ENCODE measurements at regions not wholly inside any gene's neighbourhood (a gene's known extent, or its start where the extent isn't known, plus 50 kb on each side); places are given as distances from the start of the nearest gene placed in this dataset.
"Not testable (repeated sequence)": the region's sequence is repeated elsewhere in the genome, so short reads cannot be mapped to it uniquely, and the experiment has no call there.

DNA sequence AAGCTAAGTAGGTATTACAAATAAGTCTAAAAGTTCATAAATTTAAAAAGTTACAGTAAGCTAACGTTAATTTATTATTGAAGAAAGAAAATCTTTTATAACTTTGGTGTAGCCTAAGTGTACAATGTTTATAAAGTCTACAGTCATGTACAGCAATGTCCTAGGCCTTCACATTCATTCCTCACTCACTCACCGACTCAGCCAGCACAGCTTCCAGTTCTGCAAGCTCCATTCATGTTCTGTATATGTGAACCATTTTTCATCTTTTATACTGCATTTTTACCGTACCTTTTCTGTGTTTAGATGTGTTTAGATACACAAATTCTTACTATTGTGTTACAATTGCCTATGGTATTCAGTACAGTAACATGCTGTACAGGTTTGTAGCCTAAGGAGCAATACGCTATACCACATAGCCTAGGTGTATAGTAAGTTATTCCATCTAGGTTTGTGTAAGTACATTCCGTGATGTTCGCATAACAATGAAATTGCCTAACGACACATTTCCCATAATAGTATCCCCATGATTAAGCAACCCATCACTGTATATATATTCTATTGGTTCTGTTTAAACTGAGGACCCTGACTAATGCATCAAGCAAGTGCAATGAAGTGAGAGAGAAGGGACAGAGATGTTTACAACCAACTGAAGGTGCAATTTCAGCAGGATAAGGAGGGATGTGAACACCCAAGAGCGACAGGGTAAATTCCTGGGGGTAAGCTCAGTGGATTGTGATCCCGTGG lies 88.9 kb upstream of the TRIO start:
- no peak for DNase-seq

DNA sequence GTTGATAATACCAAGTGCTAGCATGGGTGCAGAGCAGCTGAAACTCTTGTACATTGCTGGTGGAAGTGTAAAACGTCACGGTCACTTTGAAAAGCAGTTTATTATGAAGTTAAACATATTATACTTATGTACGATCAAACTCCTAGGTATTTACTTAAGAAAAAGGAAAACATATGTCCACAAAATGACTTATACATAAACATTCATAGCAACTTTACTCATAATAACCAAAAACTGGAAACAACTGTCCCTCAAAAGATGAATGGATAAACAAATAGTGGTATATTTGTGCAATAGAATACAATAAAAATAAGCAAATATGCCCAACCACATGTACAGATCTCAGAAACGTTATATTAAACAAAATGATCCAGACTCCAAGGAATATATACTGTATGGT lies 92.3 kb upstream of the TRIO start:
- no peak for DNase-seq

DNA sequence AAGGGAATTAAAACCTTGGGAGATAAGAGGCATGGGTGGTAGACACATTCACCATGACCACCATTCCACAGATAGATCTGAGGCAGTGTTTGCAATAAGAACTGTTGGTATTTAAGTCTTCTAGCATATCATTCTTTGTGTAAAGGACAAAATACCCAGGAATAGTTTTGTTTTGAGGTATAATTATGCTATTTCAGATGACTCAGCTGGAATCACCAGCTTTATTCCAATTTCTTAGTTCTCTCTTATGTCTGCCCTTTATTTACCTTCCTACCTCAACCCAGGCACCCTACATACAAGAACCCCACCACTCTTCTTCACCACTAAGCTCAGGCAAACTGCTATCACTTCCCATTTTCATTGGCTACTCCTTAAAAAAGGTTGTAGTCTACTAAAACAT lies 94.7 kb upstream of the TRIO start:
- no peak for DNase-seq

DNA sequence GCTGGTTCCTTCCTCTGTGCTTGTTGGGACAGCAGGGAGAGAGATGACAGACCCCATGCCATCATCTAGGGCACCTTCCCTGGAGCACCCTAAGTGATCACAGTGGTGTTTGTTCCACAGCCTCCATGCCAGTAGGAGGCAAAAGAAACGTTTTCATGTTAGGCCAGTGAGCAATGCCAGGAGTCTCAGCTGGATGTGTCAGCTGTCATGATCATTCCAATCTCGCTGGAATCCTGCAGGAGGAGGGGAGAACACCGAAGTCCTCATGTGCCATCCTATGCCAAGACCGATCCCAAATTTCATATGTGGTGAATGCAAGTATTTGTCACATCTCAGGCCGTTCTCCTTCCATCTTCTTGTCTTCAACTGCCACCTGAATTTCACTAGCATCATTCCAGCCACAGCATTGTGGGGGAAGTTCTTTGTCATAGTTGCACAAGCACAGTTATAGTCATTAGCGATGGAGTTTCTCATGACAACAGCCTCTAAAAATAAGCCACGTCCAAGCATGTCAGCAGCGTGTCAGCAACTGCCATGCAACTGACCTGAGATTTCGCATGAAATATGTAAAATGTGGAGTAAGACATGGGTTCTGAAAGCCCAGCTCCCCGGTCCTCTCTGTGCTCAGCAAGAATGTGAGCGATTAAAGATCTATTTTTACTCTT lies 97.2 kb upstream of the DNAH5 start:
- no peak for DNase-seq

DNA sequence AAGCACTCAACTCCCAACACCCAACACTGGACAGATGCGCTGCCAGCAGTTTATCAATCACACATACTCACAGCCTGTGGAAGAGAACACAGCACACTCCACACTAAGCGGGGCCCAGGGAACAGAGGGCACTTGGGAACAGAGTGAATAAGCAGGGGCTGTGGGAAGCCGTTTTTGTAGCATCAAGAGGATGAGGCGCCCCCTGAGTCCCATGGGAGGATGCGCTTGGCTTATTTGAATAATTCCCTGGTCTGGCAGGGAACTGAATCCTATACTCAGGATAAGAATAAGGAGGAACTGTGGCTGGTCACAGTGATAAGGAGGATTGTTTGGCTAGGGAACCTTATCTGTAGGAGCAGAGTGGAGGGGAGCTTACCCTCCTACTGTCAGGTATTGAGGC lies 96.1 kb upstream of the DNAH5 start:
- no peak for DNase-seq

DNA sequence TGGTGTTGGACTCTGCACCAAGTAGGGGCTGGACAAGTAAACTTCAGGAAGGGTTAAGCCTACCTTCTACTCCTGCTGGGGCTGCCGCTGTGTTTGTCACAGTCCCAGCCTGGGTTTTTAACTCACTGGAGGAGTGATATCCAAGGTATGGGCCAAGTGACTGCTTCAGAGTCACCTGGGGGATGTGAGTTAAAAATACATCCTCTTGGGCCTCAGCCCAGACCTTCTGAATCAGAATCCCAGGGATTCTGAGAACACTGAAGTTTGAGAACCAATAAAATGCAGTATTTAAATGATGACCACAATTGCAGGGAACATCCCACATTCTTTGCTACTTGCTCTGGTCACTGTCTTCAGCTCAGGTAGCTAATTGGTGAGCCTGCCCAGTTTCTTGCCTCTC lies 95.1 kb upstream of the DNAH5 start:
- no peak for DNase-seq

DNA sequence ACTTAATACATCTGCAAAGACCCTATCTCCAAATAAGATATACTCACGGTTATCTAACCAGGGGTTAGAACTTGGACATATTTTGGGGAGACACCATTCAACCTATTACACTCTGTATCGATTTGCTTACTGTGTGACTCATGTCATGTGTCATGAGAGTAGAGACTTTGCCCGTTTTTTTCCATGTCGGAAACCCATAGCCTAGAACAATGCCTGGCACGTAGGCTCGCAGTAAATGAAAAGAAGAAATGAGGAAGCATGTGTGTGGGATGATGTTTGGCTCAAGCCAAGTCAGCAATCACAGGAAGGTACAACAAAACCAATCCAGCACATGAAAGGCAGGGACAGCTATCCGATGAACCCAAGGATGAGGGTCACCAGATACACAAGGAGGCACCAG lies 94.6 kb upstream of the DNAH5 start:
- DNase-seq: no peak

DNA sequence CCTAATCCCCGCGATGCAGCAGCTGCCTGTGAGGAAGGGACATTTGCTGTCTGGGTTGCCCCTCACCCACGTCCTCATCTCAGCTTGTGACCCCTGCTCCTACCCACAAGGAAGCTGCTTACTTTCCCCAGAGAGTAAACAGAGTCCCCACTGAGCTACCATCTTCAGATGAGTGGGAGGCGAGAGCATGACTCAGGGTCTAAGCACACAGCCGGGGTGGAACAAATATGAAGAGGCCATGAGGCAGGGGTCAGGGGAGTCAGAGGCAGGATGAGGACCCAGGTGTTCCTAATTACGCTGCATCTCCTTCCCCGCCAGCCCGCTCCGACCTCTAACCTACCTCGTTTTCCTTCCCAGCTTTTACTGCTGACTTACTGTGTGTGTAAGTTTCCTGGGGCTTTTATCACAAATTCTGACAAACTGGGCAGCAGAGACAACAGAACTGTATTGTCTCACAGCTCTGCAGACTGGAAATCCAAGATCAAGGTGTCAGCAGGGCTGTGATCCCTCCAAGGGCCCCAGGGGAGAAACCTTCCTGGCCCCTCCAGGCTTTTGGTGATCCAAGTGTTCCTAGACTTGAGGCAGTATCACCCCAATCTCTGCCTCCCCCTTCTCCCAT lies 94.0 kb upstream of the DNAH5 start:
- DNase-seq: peak; percentile 36

DNA sequence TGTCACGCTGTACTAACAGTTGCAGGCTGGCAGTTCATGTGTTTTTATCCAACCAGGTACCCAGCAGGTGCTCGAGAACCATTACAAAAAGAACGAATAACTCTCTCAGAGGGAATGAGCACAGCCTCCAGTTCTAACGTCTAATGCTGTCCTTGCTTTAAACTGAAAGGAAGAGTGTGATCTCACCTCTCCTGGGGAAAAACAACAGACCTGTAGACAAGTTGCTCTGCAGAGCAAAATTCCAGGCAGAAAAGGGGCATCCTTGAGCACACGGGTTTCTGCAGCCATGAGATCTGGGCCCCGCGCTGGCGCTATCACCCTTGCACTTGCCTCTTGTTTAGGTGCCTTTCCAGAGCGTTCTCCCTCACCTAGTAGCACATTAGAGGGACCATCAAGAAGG lies 92.5 kb upstream of the DNAH5 start:
- DNase-seq: no peak

DNA sequence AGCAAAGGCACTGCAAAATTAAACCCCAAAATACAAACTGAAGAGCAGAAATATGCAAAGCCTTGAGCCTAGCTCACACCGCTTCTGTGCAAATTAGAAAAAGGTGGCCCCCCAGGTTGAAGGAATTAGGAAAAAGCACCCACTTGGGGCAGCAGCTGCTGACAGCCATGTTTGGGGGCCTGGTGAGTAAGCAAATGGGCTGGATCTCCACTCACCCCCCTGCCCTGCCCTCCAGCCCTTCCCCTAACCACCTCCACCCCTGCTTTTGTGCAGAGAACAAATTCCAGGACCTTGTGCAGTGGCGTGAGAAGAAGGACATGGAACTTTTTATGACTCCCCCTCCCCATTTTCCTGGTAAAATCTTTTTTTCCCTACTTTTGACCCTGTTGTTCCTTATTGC lies 92.0 kb upstream of the DNAH5 start:
- no peak for DNase-seq

DNA sequence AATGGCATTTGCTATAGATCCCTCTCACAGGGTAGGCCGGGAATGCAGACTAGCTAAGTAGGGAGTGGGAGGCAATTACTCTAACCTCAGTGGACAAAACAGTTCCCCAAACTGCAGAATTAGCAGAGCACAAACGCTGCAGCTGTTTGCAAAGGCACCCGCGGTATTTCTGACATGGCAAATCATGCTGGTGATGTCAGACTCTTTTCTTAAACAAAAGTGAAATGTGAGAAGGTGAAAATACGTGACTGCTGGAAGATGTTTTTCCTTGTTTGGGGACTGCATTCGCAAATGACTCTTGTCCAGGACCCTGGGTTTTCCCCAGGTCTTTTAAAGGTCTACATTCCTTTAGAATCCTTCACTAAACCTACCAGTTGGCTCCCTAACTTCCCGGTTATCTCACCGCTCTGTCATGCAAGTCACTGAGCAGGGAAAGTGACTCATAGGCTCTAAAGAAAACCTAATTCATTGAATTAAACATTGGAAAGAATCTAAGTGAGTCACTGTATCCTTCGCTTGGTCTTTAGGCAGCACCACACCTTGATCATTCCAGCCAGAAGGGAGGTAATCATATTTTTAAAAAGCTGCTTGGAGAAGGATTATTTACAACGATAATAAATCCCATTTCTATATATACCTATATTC lies 91.5 kb upstream of the DNAH5 start:
- peak; percentile 73 for DNase-seq

DNA sequence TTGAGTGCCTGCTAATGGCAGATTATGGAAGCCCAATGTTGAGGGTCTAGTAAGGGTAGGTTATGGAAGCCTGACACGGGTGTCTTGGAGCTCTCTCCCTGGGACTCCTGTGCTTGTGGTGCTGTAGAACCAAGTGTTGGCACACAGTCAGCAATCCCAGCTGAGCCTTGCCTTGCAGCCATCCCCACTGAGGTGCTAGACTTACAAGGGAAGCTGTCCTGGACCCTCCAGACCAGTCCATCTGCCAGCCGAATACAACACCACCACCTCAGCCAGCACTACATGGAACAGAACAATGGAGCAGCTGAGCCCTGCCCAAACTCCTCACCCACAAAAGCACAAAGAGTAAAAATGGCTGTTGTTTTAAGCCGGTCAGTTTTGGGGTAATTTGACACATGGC lies 90.5 kb upstream of the DNAH5 start:
- DNase-seq: no peak

DNA sequence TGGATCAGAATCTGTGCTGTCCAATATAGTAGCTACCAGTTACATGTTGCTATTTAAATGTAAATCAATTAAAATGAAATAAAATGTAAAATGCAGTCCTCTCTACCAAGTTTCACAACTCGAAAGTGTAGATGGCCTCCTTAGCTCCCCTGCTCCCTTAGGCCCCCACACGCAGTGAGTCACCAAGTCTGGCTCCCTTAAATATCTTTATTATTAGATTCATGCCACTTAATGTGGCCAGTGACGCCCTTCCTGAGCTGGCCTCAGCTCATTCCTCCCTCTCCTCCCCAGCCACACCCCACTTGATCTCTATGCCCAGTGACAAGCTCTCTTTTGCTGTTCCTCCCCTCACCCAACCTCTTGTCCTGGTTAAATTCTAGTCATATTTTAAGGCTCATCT lies 88.4 kb upstream of the DNAH5 start:
- no peak for DNase-seq

DNA sequence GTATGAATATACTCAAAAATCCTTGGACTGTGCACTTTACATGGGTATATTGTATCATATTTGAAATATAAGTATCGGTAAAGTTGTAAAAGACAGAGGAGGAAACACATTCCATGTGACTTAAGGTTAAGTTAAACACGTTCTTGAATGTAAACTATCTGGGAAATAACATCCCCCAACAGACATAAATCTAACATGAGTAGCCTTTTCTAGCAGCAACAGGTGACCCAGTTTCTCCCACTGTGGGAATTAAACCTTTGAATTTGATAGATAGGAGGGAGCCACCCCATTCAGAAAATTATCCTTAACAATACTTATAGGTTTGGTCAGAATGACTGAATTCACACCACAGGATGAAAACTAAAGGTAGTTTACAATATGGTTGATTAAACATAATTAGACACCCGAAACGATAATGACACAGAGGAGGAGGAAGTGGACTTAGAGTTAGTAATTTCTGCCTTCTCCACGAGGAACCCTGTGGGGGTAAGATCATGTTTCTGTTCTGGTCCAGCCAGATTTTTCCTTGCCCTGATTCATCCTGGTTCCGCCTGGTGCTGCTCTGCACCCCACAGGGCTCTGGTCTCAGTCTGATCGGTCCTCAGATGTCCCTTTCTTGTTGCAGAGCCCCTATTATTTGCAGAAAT lies 84.6 kb upstream of the DNAH5 start:
- no peak for DNase-seq

DNA sequence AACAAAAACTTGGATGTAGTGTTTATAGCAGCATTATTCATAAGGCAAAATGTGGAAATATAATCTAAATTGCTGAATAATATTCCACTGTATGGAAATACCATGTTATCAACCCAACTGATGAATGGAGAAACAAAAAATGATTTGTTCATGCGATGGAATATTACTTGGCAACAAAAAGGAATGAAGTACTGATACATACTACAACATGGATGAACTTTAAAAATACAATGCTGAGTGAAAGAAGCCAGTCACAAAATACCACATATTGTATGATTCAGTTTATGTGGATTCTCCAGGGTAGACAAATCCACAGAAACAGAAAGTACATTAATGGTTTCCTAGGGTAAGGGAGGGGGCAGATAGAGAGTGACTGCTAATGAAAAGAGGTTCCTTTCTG lies 83.7 kb upstream of the DNAH5 start:
- no peak for DNase-seq

DNA sequence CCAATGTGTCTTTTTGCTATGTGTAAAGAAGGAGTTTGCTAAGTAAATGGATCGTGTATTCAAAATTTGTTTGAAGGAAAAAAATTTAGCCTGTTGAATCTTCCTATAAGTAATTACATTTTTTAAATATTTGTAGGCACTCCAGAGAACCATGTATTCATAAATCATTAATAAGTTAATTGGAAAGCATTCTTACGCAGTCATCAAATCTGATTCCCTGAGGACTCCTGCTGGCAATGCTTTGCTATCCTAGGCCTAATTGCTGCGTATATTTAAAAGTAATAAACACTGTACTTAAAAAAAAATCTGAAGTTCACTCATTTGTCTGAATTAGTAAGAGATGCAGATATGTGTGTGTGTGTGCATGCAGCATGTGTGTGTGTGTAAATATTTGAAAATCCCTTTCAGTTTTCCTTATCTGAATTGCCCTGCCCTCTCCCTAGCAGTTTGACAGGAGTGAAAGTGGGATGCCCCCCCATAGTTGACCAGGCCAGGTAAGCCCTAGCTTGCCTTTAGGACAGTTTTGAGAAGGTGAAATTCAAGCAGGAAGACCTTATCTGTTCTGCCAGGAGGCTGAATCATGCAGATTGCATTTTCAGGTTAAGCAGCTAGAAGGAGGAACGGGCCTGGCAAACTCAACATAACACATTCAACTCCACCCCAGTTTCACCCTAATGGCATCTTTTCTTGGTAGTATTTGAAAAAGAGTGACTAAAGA lies 81.2 kb upstream of the DNAH5 start:
- no peak for DNase-seq

DNA sequence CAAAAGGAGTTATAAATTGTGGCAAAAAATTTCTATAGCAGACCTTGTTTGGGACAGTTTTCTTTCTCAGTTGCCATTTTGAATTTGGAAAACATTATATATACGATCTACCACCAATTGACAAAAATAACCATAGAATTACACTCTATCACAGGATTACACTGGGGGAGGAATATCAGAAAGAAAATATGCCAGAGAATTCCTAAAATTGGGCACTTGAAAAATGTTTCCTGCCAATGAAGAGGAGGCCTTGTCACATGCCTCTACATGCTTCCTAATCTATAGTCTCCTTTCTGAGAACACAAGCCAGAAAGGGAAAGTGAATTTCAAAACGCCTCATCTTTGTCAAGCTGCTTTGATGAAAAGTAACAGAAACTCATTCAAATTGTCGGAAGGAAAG lies 78.5 kb upstream of the DNAH5 start:
- no peak for DNase-seq

DNA sequence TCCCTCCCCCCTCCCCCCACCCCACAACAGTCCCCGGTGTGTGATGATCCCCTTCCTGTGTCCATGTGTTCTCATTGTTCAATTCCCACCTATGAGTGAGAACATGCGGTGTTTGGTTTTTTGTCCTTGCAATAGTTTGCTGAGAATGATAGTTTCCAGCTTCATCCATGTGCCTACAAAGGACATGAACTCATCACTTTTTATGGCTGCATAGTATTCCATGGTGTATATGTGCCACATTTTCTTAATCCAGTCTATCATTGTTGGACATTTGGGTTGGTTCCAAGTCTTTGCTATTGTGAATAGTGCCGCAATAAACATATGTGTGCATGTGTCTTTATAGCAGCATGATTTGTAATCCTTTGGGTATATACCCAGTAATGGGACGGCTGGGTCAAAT lies 76.5 kb upstream of the DNAH5 start:
- not testable (repeated sequence) for DNase-seq

DNA sequence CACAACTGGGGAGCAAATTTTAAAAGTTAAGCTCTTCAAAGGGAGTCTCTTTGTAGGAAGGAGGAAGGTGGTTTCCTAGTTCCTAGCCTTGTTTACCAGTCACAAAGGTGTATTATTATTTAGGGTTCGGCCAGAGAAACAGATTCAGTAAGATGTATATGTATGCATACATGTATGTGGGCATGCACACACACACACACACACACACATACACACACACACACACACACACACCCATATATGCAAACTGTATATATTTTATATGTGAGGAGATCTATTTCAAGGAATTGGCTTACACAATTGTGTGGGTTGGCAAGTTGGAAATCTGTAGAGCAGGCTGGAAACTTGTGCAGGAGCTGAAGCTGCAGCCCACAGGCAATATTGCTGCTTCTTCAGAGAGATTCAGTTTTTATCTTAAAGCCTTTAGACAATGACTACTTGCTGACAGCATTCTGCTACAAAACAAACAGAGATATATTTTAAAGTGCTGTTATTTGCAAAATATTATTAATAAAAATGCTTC lies 75.3 kb upstream of the DNAH5 start:
- DNase-seq: no peak

DNA sequence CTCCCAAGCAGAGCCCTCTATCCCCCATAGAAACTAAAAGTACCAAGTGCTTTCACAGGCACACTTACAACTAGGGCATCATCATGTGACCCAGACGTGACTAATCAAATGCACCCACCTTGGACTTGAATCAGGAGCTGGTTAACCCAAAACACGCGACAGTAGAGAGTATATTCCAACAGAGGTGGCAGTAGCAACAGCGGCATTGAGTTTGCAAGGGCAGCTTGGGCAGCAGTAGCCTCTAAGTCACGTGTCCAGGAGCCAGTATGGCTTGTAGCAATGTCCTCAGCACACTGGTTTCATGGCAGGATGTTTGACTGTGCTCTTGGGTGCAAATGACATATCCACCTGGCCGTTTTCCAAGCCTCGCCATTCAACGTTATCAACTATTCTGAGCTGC lies 73.4 kb upstream of the DNAH5 start:
- DNase-seq: no peak

DNA sequence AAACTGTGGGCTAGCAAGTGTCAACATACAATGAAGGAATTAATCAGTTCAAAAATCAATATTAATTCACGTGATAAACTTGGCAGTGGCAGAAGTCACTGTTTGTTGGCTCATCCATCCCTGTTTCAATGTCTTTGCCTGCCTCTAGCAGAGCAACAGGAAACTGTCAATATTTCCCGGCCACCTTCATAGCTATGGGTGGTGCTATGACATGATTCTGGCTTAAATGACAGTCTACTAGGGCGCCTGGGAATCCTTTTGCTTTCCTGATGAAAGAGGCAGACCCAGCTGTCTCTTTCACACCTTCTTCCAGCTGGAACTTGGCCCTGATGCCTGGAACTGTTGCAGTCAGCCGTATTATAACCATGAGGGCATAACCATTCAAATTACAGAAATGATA lies 72.1 kb upstream of the DNAH5 start:
- no peak for DNase-seq
